ENCODE measurements at regions not wholly inside any gene's neighbourhood (a gene's known extent, or its start where the extent isn't known, plus 50 kb on each side); places are given as distances from the start of the nearest gene placed in this dataset.

GRCh38 chr6:156309017-156309416 is 468.2 kb upstream of the ARID1B start:
- no peak for DNase-seq (ENCODE audit: low spot score)
- Histone ChIP-seq H2AFZ (ENCODE audit: low read length) (no peak overlapping the region), H3K4me2 (ENCODE audit: low read length) (no peak overlapping the region), H3K4me3 (ENCODE audit: low read depth, low read length, poor library complexity, severe bottlenecking) (no peak overlapping the region), H3K79me2 (ENCODE audit: insufficient read depth, low read depth, low read length) (no peaks in the 10 kb centered on the region), H3K9me3 (ENCODE audit: low read length) (no peaks in the 10 kb centered on the region), H3K9me2 (ENCODE audit: insufficient read depth, low read length) (no peaks in the 10 kb centered on the region), H4K20me1 (ENCODE audit: insufficient read depth, low read length) (no peaks in the 10 kb centered on the region), H3K36me3 (ENCODE audit: insufficient read depth, low read length) (no peaks in the 10 kb centered on the region), H3K4me1 (ENCODE audit: insufficient read depth, low read length, poor library complexity, severe bottlenecking) (no peaks in the 10 kb centered on the region), H3K27ac (ENCODE audit: low read depth, low read length, poor library complexity, severe bottlenecking) (no peak overlapping the region)
- POLR2A ChIA-PET: interaction anchor here (0.6 to 2.3 kb wide), 3 partner anchors 8 to 29 kb away, joined by 3 to 14 read pairs (median 3); no protein-coding TSS in a partner anchor
- TF ChIP-seq, protein P1, sequence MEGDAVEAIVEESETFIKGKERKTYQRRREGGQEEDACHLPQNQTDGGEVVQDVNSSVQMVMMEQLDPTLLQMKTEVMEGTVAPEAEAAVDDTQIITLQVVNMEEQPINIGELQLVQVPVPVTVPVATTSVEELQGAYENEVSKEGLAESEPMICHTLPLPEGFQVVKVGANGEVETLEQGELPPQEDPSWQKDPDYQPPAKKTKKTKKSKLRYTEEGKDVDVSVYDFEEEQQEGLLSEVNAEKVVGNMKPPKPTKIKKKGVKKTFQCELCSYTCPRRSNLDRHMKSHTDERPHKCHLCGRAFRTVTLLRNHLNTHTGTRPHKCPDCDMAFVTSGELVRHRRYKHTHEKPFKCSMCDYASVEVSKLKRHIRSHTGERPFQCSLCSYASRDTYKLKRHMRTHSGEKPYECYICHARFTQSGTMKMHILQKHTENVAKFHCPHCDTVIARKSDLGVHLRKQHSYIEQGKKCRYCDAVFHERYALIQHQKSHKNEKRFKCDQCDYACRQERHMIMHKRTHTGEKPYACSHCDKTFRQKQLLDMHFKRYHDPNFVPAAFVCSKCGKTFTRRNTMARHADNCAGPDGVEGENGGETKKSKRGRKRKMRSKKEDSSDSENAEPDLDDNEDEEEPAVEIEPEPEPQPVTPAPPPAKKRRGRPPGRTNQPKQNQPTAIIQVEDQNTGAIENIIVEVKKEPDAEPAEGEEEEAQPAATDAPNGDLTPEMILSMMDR (conservative IDR thresholded peaks at IDR 0.05; ENCODE audit: low read length): no peak
- TF ChIP-seq EZH2phosphoT487 (IDR thresholded peaks at IDR 0.05; ENCODE audit: borderline replicate concordance, low read depth, low read length): no peak
- intact Hi-C loops (cut with micrococcal nuclease; ENCODE audit: unreplicated experiment): no loop called here
- no TSS peak for BruUV-seq (replicated peaks)
- CTCF ChIA-PET (ENCODE audit: unreplicated experiment): no interaction called here

GRCh38 chr6:156308604-156309003 is 468.6 kb upstream of the ARID1B start:
- Histone ChIP-seq H3K36me3 (ENCODE audit: insufficient read depth, low read length) (no peaks in the 10 kb centered on the region), H3K4me2 (ENCODE audit: low read length) (no peak overlapping the region), H3K4me1 (ENCODE audit: insufficient read depth, low read length, poor library complexity, severe bottlenecking) (no peaks in the 10 kb centered on the region), H3K9me3 (ENCODE audit: low read length) (no peaks in the 10 kb centered on the region), H4K20me1 (ENCODE audit: insufficient read depth, low read length) (no peaks in the 10 kb centered on the region), H3K9me2 (ENCODE audit: insufficient read depth, low read length) (no peaks in the 10 kb centered on the region), H3K4me3 (ENCODE audit: low read depth, low read length, poor library complexity, severe bottlenecking) (no peak overlapping the region), H3K79me2 (ENCODE audit: insufficient read depth, low read depth, low read length) (no peaks in the 10 kb centered on the region), H2AFZ (ENCODE audit: low read length) (no peak overlapping the region), H3K27ac (ENCODE audit: low read depth, low read length, poor library complexity, severe bottlenecking) (no peak overlapping the region)
- intact Hi-C loops (cut with micrococcal nuclease; ENCODE audit: unreplicated experiment): no loop called here
- DNase-seq (ENCODE audit: low spot score): no peak
- no peak for TF ChIP-seq EZH2phosphoT487 (IDR thresholded peaks at IDR 0.05; ENCODE audit: borderline replicate concordance, low read depth, low read length)
- TF ChIP-seq, protein P1 (conservative IDR thresholded peaks at IDR 0.05; ENCODE audit: low read length): no peak
- CTCF ChIA-PET (ENCODE audit: unreplicated experiment): no interaction called here
- no TSS peak for BruUV-seq (replicated peaks)
- POLR2A ChIA-PET: interaction anchor here (0.6 to 2.3 kb wide), 3 partner anchors 8 to 29 kb away, joined by 3 to 14 read pairs (median 3); no protein-coding TSS in a partner anchor

- Histone ChIP-seq H3K4me1 (ENCODE audit: insufficient read depth, low read length, poor library complexity, severe bottlenecking) (no peaks in the 10 kb centered on the region), H4K20me1 (ENCODE audit: insufficient read depth, low read length) (no peaks in the 10 kb centered on the region), H3K4me2 (ENCODE audit: low read length) (no peak overlapping the region), H3K79me2 (ENCODE audit: insufficient read depth, low read depth, low read length) (no peaks in the 10 kb centered on the region), H3K4me3 (ENCODE audit: low read depth, low read length, poor library complexity, severe bottlenecking) (no peak overlapping the region), H3K9me3 (ENCODE audit: low read length) (no peaks in the 10 kb centered on the region), H2AFZ (ENCODE audit: low read length) (no peak overlapping the region), H3K36me3 (ENCODE audit: insufficient read depth, low read length) (no peaks in the 10 kb centered on the region), H3K27ac (ENCODE audit: low read depth, low read length, poor library complexity, severe bottlenecking) (no peak overlapping the region), H3K9me2 (ENCODE audit: insufficient read depth, low read length) (no peaks in the 10 kb centered on the region)
- DNase-seq (ENCODE audit: low spot score): no peak
- intact Hi-C loops (cut with micrococcal nuclease; ENCODE audit: unreplicated experiment): no loop called here
- TF ChIP-seq, protein P1 (conservative IDR thresholded peaks at IDR 0.05; ENCODE audit: low read length): no peak
- TF ChIP-seq EZH2phosphoT487 (IDR thresholded peaks at IDR 0.05; ENCODE audit: borderline replicate concordance, low read depth, low read length): no peak
- ChIA-PET POLR2A (interaction anchor here (1.3 to 2.3 kb wide), 3 partner anchors 10 to 87 kb away, joined by 3 to 14 read pairs (median 7); no protein-coding TSS in a partner anchor), CTCF (ENCODE audit: unreplicated experiment) (no interaction called here)
- no TSS peak for BruUV-seq (replicated peaks)
Measured at GRCh38 chr6:156306531-156306930, 470.6 kb upstream of the ARID1B start.

All from OCI-LY7 (cell line).